ENCODE measurements at regions not wholly inside any gene's neighbourhood (a gene's known extent, or its start where the extent isn't known, plus 50 kb on each side); places are given as distances from the start of the nearest gene placed in this dataset.

DNA sequence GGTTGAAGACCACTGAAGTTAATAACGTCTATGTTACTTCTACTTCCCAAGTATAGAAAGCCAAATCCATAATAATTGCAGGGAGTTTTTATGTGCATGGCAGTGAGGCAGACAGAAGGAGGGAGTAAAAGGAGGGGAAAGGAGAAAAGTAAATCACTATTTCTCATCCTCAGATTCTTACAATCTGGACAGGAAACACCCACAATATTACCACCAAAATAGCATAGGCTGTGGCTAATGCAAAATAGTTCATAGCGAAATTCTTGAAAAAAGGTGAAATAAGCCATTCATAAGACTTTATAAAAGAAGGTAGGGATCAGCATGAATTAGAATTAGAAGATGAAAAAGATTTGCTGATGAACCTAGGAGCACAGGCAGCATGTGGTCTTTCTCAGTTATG lies 128.1 kb downstream of the KCNJ2 start:
- H3K9ac ChIP-seq (ENCODE audit: low read depth, low read length, poor library complexity, severe bottlenecking), result no peak overlapping the region
- no peak for TF ChIP-seq EZH2phosphoT487 (IDR thresholded peaks at IDR 0.05; ENCODE audit: borderline replicate concordance)
- TF ChIP-seq, protein P1, sequence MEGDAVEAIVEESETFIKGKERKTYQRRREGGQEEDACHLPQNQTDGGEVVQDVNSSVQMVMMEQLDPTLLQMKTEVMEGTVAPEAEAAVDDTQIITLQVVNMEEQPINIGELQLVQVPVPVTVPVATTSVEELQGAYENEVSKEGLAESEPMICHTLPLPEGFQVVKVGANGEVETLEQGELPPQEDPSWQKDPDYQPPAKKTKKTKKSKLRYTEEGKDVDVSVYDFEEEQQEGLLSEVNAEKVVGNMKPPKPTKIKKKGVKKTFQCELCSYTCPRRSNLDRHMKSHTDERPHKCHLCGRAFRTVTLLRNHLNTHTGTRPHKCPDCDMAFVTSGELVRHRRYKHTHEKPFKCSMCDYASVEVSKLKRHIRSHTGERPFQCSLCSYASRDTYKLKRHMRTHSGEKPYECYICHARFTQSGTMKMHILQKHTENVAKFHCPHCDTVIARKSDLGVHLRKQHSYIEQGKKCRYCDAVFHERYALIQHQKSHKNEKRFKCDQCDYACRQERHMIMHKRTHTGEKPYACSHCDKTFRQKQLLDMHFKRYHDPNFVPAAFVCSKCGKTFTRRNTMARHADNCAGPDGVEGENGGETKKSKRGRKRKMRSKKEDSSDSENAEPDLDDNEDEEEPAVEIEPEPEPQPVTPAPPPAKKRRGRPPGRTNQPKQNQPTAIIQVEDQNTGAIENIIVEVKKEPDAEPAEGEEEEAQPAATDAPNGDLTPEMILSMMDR (conservative IDR thresholded peaks at IDR 0.05; ENCODE audit: low read length), result no peak

DNA sequence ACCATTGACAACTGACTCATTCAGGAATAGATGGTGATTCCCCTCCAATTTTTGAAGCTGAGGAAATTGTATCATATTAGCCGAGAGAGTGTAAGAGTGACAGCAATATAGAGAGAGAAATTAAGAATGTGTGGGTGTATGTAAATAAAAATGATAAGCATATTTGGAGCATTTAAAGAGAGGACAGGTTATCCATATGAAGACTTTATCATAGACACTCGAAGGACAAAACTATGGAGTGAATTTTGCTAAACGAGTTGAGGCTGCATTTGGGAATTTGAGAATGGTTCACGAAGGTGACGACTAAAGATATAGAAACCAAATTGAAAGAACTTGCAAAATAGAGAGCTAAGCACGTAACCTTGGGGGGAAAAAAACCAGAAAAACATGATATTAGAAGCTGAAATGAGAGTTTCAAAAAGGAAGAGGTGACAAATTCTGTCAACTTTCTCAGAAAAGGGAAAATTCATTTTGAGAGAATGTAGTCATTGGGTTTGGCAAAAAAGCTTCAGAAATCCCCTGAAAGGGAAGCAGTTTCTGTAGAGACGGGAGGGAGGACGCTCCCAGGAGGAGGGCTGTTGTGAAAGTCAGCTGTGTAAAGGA lies 129.7 kb downstream of the KCNJ2 start:
- Histone ChIP-seq H3K4me2 (ENCODE audit: low read depth, low read length, poor library complexity, severe bottlenecking) (no peak overlapping the region), H4K20me1 (ENCODE audit: insufficient read depth, low read length, poor library complexity, severe bottlenecking) (no peaks in the 10 kb centered on the region), H3K4me3 (ENCODE audit: low read length, poor library complexity, severe bottlenecking) (no peak overlapping the region), H2AFZ (ENCODE audit: low read length) (no peak overlapping the region), H3K79me2 (ENCODE audit: insufficient read depth, low read length) (no peaks in the 10 kb centered on the region), H3K9ac (ENCODE audit: low read depth, low read length, poor library complexity, severe bottlenecking) (no peak overlapping the region), H3K9me3 (ENCODE audit: insufficient read depth, low read depth, low read length) (no peaks in the 10 kb centered on the region), H3K27me3 (ENCODE audit: insufficient read depth, low read length, poor library complexity, severe bottlenecking) (no peaks in the 10 kb centered on the region), H3K9me2 (replicated peaks; ENCODE audit: low read depth, low read length) (no peaks in the 10 kb centered on the region), H3F3A (ENCODE audit: low read depth) (no peaks in the 10 kb centered on the region), H3K36me3 (ENCODE audit: insufficient read depth, low read length) (no peaks in the 10 kb centered on the region), H3K4me1 (ENCODE audit: insufficient read depth, low read length, poor library complexity, severe bottlenecking) (no peaks in the 10 kb centered on the region)
- TF ChIP-seq, protein P1 (conservative IDR thresholded peaks at IDR 0.05; ENCODE audit: low read length), result no peak
- no peak for TF ChIP-seq EZH2phosphoT487 (IDR thresholded peaks at IDR 0.05; ENCODE audit: borderline replicate concordance)

More for the DNA sequence above, 128.1 kb downstream of the KCNJ2 start:
- Histone ChIP-seq H3K4me2 (ENCODE audit: low read depth, low read length, poor library complexity, severe bottlenecking) (no peak overlapping the region), H3K79me2 (ENCODE audit: insufficient read depth, low read length) (no peaks in the 10 kb centered on the region), H4K20me1 (ENCODE audit: insufficient read depth, low read length, poor library complexity, severe bottlenecking) (no peaks in the 10 kb centered on the region), H3K4me1 (ENCODE audit: insufficient read depth, low read length, poor library complexity, severe bottlenecking) (no peaks in the 10 kb centered on the region), H2AFZ (ENCODE audit: low read length) (no peak overlapping the region), H3F3A (ENCODE audit: low read depth) (no peaks in the 10 kb centered on the region), H3K36me3 (ENCODE audit: insufficient read depth, low read length) (no peaks in the 10 kb centered on the region), H3K9me3 (ENCODE audit: insufficient read depth, low read depth, low read length) (no peaks in the 10 kb centered on the region), H3K4me3 (ENCODE audit: low read length, poor library complexity, severe bottlenecking) (no peak overlapping the region), H3K9me2 (replicated peaks; ENCODE audit: low read depth, low read length) (no peaks in the 10 kb centered on the region), H3K27me3 (ENCODE audit: insufficient read depth, low read length, poor library complexity, severe bottlenecking) (no peaks in the 10 kb centered on the region)

- TF ChIP-seq EZH2phosphoT487 (IDR thresholded peaks at IDR 0.05; ENCODE audit: borderline replicate concordance), result no peak
- TF ChIP-seq, protein P1 (conservative IDR thresholded peaks at IDR 0.05; ENCODE audit: low read length), result no peak
- Histone ChIP-seq H3K36me3 (ENCODE audit: insufficient read depth, low read length) (no peaks in the 10 kb centered on the region), H3K79me2 (ENCODE audit: insufficient read depth, low read length) (no peaks in the 10 kb centered on the region), H3K4me1 (ENCODE audit: insufficient read depth, low read length, poor library complexity, severe bottlenecking) (no peaks in the 10 kb centered on the region), H3K9me3 (ENCODE audit: insufficient read depth, low read depth, low read length) (no peaks in the 10 kb centered on the region; the same call in 1 of the 2 replicates), H3K4me2 (ENCODE audit: low read depth, low read length, poor library complexity, severe bottlenecking) (no peak overlapping the region), H4K20me1 (ENCODE audit: insufficient read depth, low read length, poor library complexity, severe bottlenecking) (no peaks in the 10 kb centered on the region), H3K4me3 (ENCODE audit: low read length, poor library complexity, severe bottlenecking) (no peak overlapping the region), H3K9me2 (replicated peaks; ENCODE audit: low read depth, low read length) (no peaks in the 10 kb centered on the region), H3F3A (ENCODE audit: low read depth) (no peaks in the 10 kb centered on the region), H3K27me3 (ENCODE audit: insufficient read depth, low read length, poor library complexity, severe bottlenecking) (no peaks in the 10 kb centered on the region), H2AFZ (ENCODE audit: low read length) (no peak overlapping the region), H3K9ac (ENCODE audit: low read depth, low read length, poor library complexity, severe bottlenecking) (no peak overlapping the region)
Measured at GRCh38 chr17:70307430-70308225, 138.3 kb downstream of the KCNJ2 start.

Data from Loucy (cell line).